Nephron progenitor cell (in vitro differentiated cells): ENCODE measurements at regions not wholly inside any gene's neighbourhood (a gene's known extent, or its start where the extent isn't known, plus 50 kb on each side); places are given as distances from the start of the nearest gene placed in this dataset.

Experiments
- DNase-seq: peaks from one replicate; pipeline ENCODE4 v3.0.0; 2021
- H3K27ac Mint-ChIP-seq: 2 replicates; pipeline ENCODE4 v1.8.0; 2021; ENCODE audit warnings: mild to moderate bottlenecking, moderate library complexity, mixed read lengths
- H3K27me3 Mint-ChIP-seq: 2 replicates; pipeline ENCODE4 v1.8.0; 2021; ENCODE audit warnings: mild to moderate bottlenecking, low read depth, mixed read lengths; ENCODE audit not compliant: poor library complexity
- H3K36me3 Mint-ChIP-seq: 2 replicates; pipeline ENCODE4 v1.8.0; 2021; ENCODE audit warnings: low read depth, mixed read lengths
- H3K4me1 Mint-ChIP-seq: 2 replicates; pipeline ENCODE4 v1.8.0; 2021; ENCODE audit warnings: mixed read lengths
- H3K4me3 Mint-ChIP-seq: 2 replicates; pipeline ENCODE4 v1.8.0; 2021; ENCODE audit warnings: mild to moderate bottlenecking, moderate library complexity, mixed read lengths
- H3K9me3 Mint-ChIP-seq: 2 replicates; pipeline ENCODE4 v1.8.0; 2021; ENCODE audit warnings: mild to moderate bottlenecking, moderate library complexity, mixed read lengths
- CTCF ChIP-seq: fragments of 200-600 bp; sonication (generic); IDR thresholded peaks from 2 replicates; pipeline ENCODE4 v1.5.0; 2021; ENCODE audit warnings: antibody characterized with exemption

- peaks cover 7% of the 10 kb centered on the region for H3K27me3 Mint-ChIP-seq
- no peak for TF ChIP-seq CTCF
- no peak for DNase-seq
- no peak overlapping the region for H3K27ac Mint-ChIP-seq
- H3K36me3 Mint-ChIP-seq = no peaks in the 10 kb centered on the region
- H3K4me3 Mint-ChIP-seq = no peak overlapping the region
- H3K9me3 Mint-ChIP-seq = no peaks in the 10 kb centered on the region
- H3K4me1 Mint-ChIP-seq = peaks cover under 1% of the 10 kb centered on the region
Measured at GRCh38 chr1:76759171-76759860, 108.0 kb upstream of the ST6GALNAC5 start.

GRCh38 chr1:76759950-76760349, 107.3 kb upstream of the ST6GALNAC5 start:
- TF ChIP-seq CTCF = no peak
- Mint-ChIP-seq H3K4me1 (peaks cover 6% of the 10 kb centered on the region), H3K36me3 (no peaks in the 10 kb centered on the region), H3K27me3 (peaks cover 7% of the 10 kb centered on the region), H3K4me3 (no peak overlapping the region), H3K27ac (no peak overlapping the region), H3K9me3 (no peaks in the 10 kb centered on the region)
- DNase-seq = no peak

GRCh38 chr1:76763738-76764137, 103.5 kb upstream of the ST6GALNAC5 start:
- no peak for TF ChIP-seq CTCF
- Mint-ChIP-seq H3K27me3 (no peaks in the 10 kb centered on the region), H3K9me3 (no peaks in the 10 kb centered on the region), H3K36me3 (no peaks in the 10 kb centered on the region), H3K4me3 (no peak overlapping the region), H3K4me1 (peaks cover 6% of the 10 kb centered on the region), H3K27ac (no peak overlapping the region)
- no peak for DNase-seq

GRCh38 chr1:76764638-76765454, 102.4 kb upstream of the ST6GALNAC5 start:
- H3K27ac Mint-ChIP-seq = no peak overlapping the region
- no peaks in the 10 kb centered on the region for H3K36me3 Mint-ChIP-seq
- no peak overlapping the region for H3K4me3 Mint-ChIP-seq
- H3K4me1 Mint-ChIP-seq = peaks cover 8% of the 10 kb centered on the region
- H3K27me3 Mint-ChIP-seq = no peaks in the 10 kb centered on the region
- no peak for TF ChIP-seq CTCF
- no peaks in the 10 kb centered on the region for H3K9me3 Mint-ChIP-seq
- DNase-seq = no peak

- no peak overlapping the region for H3K27ac Mint-ChIP-seq
- no peaks in the 10 kb centered on the region for H3K36me3 Mint-ChIP-seq
- peaks cover 11% of the 10 kb centered on the region for H3K4me1 Mint-ChIP-seq
- no peak for DNase-seq
- H3K27me3 Mint-ChIP-seq = no peaks in the 10 kb centered on the region
- no peak for TF ChIP-seq CTCF
- H3K4me3 Mint-ChIP-seq = no peak overlapping the region
- H3K9me3 Mint-ChIP-seq = no peaks in the 10 kb centered on the region
Measured at GRCh38 chr1:76766381-76766780, 100.9 kb upstream of the ST6GALNAC5 start.
